ENCODE measurements at regions not wholly inside any gene's neighbourhood (a gene's known extent, or its start where the extent isn't known, plus 50 kb on each side); places are given as distances from the start of the nearest gene placed in this dataset.

DNA sequence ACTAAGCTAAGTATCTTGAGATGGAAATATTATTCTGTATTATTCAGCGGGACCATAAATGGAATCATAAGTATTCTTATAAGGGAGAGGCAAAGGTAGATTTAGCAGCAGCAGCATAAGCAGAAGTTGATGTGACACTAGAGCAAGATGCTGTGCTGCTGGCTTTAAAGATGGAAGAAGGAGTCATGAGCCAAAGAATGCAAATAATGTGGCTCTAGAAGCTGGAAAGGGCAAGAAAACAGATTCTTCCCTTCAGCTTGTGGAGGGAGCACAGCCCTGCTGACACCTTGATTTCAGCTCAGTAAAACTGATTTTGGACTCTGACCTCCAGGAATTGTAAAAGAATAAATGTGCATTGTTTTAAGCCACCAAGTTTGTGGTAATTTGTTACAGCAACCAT lies 144.2 kb upstream of the ANKRD28 start:
- no peak overlapping the region for H3K27ac Mint-ChIP-seq
- peaks cover 7% of the 10 kb centered on the region in 2 donors for H3K9me3 Mint-ChIP-seq

DNA sequence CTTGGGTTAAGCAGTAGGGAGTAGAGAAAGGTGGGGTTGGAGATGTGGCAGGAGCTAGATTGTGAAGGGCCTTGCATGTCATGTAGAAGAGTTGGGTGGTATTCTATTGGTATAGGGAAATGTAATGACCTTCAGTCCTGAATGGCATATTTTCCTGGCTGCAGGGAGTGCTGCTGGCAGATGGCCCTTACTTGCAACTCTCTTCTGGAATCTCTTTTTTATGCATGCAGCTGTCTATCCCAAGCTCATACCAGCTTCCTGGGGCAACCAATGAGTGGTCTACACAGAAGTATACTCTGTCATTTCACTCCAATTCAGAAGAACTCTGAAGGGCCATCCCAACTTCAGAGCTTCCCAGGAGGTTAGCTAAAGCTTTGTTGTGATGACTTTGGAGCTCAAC lies 144.7 kb upstream of the ANKRD28 start:
- ATAC-seq (replicated peaks in 1 of 2) (no peak), DNase-seq (no peak)
- H3K4me3 Mint-ChIP-seq: no peak overlapping the region
- H3K9me3 Mint-ChIP-seq: peaks cover 7% of the 10 kb centered on the region in 2 donors
- H3K27ac Mint-ChIP-seq: no peak overlapping the region
- peaks cover 4% of the 10 kb centered on the region in 2 donors for H3K36me3 Mint-ChIP-seq (ENCODE audit: insufficient read depth in 2 of 2)
- H3K4me1 Mint-ChIP-seq (ENCODE audit: low read depth): no peaks in the 10 kb centered on the region
- no peaks in the 10 kb centered on the region for H3K27me3 Mint-ChIP-seq (ENCODE audit: low read depth)

More for the DNA sequence above, 144.2 kb upstream of the ANKRD28 start:
- no peaks in the 10 kb centered on the region for H3K4me1 Mint-ChIP-seq (ENCODE audit: low read depth)
- H3K27me3 Mint-ChIP-seq (ENCODE audit: low read depth): no peaks in the 10 kb centered on the region
- H3K36me3 Mint-ChIP-seq (ENCODE audit: insufficient read depth in 2 of 2): peaks cover 4% of the 10 kb centered on the region in 2 donors
- DNase-seq: no peak
- no peak overlapping the region for H3K4me3 Mint-ChIP-seq
- no peak for ATAC-seq (replicated peaks in 1 of 2)

DNA sequence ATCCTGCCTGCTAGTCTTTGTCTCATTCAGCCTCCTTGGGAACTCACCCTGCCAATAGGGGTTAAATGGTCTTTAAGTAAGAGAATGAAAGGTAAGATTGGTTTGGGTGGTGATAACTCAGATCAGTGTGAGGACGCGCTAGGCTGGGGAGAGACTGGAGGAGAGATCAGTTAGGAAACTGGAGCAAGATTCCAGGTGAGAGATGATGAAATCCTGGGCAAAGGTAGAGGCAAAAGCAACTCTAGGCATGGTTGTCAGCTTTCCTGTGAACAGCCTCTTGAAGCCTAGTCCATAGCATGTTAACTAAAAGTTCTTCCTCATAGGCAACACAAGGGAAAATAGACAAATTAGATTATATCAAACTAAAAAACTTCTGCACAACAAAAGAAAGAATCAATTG lies 145.2 kb upstream of the ANKRD28 start:
- Mint-ChIP-seq H3K4me3 (no peak overlapping the region), H3K4me1 (ENCODE audit: low read depth) (no peaks in the 10 kb centered on the region), H3K36me3 (ENCODE audit: insufficient read depth in 2 of 2) (peaks cover 4% of the 10 kb centered on the region in 2 donors), H3K9me3 (peaks cover 7% of the 10 kb centered on the region in 2 donors), H3K27ac (no peak overlapping the region), H3K27me3 (ENCODE audit: low read depth) (no peaks in the 10 kb centered on the region)
- no peak for DNase-seq
- no peak for ATAC-seq (replicated peaks in 1 of 2)

DNA sequence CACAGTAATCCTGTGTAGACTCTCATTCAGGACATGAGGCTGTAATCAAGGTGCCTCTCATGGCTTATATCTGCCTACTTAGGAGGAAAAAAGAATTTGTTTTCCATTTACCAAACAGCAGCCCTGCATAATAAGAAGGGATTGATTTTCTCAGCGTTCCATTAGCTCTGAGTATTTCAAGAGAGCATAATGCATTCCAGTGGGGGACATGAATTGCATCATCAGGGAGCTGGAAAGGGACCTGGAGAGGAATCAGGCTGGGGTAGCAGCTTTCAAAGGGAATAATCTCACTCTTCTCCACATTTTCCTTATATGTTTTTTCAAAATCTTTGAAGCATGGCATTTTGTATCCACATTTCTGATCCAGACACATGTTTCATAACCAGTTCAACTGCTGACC lies 150.6 kb upstream of the ANKRD28 start:
- Mint-ChIP-seq H3K4me3 (no peak overlapping the region), H3K4me1 (ENCODE audit: low read depth) (no peaks in the 10 kb centered on the region), H3K27ac (no peak overlapping the region), H3K9me3 (peaks cover 2 to 3% of the 10 kb centered on the region in 2 donors), H3K36me3 (ENCODE audit: insufficient read depth in 2 of 2) (no peaks in the 10 kb centered on the region), H3K27me3 (ENCODE audit: low read depth) (no peaks in the 10 kb centered on the region)
- DNase-seq: no peak
- ATAC-seq (replicated peaks in 1 of 2): no peak

DNA sequence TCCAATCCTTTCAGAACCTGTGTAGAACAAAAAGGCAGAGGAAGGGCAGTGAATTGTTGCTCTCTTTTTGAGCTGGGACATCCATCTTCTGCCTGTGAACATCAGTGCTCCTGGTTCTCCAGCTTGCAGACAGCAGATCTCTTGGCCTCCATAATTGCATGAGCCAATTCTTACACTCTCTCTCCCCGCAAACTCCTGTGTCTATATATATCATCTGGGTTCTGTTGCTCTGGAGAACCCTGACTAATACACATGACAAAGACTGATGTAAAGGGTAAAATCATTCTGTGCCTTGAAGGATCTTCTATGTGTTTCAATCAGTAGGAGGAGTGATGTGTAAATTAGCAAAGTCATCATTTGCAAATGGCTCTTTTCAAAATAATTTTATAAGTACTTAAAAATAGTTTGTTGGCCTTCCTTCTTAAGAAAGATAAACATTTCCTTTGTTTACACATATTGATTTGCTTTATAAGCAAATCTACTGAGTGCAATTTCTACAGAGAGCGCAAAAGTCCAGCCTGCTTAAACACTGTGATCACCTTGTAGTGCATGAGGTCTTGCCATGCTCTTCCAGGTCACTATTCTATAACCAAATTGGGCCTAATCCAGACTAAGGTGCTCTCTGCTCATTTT lies 154.9 kb upstream of the ANKRD28 start:
- no peaks in the 10 kb centered on the region for H3K9me3 Mint-ChIP-seq
- H3K27ac Mint-ChIP-seq: no peak overlapping the region
- no peak overlapping the region for H3K4me3 Mint-ChIP-seq
- no peak for DNase-seq
- H3K27me3 Mint-ChIP-seq (ENCODE audit: low read depth): no peaks in the 10 kb centered on the region
- H3K4me1 Mint-ChIP-seq (ENCODE audit: low read depth): no peaks in the 10 kb centered on the region
- H3K36me3 Mint-ChIP-seq (ENCODE audit: insufficient read depth in 2 of 2): no peaks in the 10 kb centered on the region
- no peak for ATAC-seq (replicated peaks in 1 of 2)

DNA sequence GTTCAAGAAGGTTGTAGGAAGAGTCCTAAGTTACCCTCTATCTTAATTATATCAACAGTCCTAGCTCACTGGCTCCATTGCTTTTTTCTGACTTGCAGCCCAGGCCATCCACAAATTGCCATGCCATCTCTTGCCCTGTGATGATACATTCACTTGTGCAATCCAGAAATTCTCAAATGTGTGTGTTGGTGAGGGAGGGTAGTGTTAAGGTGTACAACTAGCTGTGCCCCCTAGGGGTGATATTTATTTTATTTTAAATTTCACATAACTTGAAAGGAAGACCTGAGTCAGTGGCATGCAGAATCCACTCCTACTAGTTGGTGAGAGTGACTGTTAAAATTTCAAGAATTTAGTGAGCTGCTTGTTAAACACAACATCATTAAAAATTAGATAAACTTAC lies 156.1 kb upstream of the ANKRD28 start:
- Mint-ChIP-seq H3K27ac (no peak overlapping the region), H3K9me3 (no peaks in the 10 kb centered on the region), H3K27me3 (ENCODE audit: low read depth) (no peaks in the 10 kb centered on the region), H3K4me3 (no peak overlapping the region), H3K36me3 (ENCODE audit: insufficient read depth in 2 of 2) (no peaks in the 10 kb centered on the region), H3K4me1 (ENCODE audit: low read depth) (no peaks in the 10 kb centered on the region)
- peak in 1 of 2 donors; percentile 24 for ATAC-seq (replicated peaks in 1 of 2)
- DNase-seq: no peak

DNA sequence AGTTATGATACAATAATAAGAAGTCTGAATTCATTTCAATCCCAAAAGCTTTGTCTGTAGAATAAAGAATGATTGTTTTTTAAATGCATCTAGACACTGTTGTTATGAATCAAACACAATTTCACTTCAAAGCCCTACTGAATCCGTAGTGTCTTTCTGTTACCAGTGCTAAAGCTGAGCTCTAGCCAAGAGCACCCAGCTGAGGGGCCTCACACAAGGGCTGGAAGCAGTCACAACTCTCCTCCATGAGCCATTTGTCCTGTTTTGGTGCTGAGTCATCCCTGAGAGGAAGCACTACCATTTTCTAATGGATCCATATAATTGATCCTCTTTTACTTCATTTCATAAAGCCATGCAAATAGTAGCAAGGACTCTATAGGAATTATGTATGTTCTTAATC lies 158.2 kb upstream of the ANKRD28 start:
- no peak overlapping the region for H3K4me3 Mint-ChIP-seq
- H3K27me3 Mint-ChIP-seq (ENCODE audit: low read depth): no peaks in the 10 kb centered on the region
- H3K36me3 Mint-ChIP-seq (ENCODE audit: insufficient read depth in 2 of 2): no peaks in the 10 kb centered on the region
- DNase-seq: no peak
- H3K9me3 Mint-ChIP-seq: no peaks in the 10 kb centered on the region
- H3K27ac Mint-ChIP-seq: no peak overlapping the region
- ATAC-seq (replicated peaks in 1 of 2): no peak
- H3K4me1 Mint-ChIP-seq (ENCODE audit: low read depth): no peaks in the 10 kb centered on the region

DNA sequence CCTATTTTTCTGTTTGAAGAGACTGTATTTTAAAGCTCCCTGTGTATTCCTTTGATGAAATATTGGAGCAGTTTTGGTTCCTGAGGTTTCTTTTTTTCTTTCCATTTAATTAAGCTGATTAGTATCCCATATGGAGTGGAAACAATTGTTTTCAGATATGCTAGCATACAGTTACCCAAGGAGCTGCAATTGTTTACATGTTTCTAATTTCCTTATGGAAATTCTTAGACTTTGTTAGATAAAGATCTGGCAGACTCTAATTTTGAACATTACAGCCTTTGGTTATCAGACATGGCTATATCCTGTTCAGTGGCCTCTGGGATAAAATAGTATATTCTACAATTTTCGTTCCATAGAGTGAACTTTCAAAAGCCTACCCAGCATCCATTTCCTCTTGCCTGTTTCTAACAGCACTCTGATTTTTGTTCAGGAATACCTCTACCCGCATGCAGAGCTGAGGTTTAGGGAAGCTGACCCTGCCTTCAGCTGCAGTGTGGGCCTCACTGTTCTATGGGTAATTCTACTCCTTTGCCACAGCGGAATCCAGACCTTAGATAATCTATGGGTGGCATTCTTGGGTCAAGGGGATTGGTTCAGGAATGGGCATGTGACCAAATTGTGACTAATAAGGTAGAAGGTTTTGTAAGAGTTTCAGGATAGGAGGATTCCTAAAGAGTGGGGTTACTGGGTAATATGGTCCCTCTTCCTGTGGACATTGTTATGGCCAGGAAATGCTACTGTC lies 161.1 kb upstream of the ANKRD28 start:
- DNase-seq (no peak), ATAC-seq (replicated peaks in 1 of 2) (no peak)
- no peak overlapping the region for H3K4me3 Mint-ChIP-seq
- no peaks in the 10 kb centered on the region for H3K4me1 Mint-ChIP-seq (ENCODE audit: low read depth)
- no peak overlapping the region for H3K27ac Mint-ChIP-seq
- H3K36me3 Mint-ChIP-seq (ENCODE audit: insufficient read depth in 2 of 2): no peaks in the 10 kb centered on the region
- H3K9me3 Mint-ChIP-seq: no peaks in the 10 kb centered on the region
- no peaks in the 10 kb centered on the region for H3K27me3 Mint-ChIP-seq (ENCODE audit: low read depth)

DNA sequence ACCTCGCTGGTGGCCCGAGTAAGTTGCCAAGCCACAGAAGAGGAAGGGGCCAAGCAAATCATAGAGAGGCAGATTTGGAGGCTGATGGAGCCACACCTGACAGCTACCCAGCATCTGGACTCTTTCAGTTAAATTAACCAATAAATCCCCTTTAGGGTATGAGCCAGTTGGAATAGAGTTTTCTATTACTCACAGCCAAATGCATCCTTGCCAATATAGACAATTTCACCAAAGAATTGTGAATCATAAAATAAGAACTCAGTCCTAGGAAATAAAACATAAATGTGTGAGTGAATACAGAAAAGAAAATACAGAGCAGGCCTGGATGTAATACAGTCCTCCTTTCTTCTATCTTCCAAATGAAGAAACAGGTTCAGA lies 161.6 kb upstream of the ANKRD28 start:
- no peaks in the 10 kb centered on the region for H3K36me3 Mint-ChIP-seq (ENCODE audit: insufficient read depth in 2 of 2)
- no peak for DNase-seq
- no peak overlapping the region for H3K4me3 Mint-ChIP-seq
- H3K27ac Mint-ChIP-seq: no peak overlapping the region
- H3K27me3 Mint-ChIP-seq (ENCODE audit: low read depth): no peaks in the 10 kb centered on the region
- no peak for ATAC-seq (replicated peaks in 1 of 2)
- H3K4me1 Mint-ChIP-seq (ENCODE audit: low read depth): no peaks in the 10 kb centered on the region
- no peaks in the 10 kb centered on the region for H3K9me3 Mint-ChIP-seq

DNA sequence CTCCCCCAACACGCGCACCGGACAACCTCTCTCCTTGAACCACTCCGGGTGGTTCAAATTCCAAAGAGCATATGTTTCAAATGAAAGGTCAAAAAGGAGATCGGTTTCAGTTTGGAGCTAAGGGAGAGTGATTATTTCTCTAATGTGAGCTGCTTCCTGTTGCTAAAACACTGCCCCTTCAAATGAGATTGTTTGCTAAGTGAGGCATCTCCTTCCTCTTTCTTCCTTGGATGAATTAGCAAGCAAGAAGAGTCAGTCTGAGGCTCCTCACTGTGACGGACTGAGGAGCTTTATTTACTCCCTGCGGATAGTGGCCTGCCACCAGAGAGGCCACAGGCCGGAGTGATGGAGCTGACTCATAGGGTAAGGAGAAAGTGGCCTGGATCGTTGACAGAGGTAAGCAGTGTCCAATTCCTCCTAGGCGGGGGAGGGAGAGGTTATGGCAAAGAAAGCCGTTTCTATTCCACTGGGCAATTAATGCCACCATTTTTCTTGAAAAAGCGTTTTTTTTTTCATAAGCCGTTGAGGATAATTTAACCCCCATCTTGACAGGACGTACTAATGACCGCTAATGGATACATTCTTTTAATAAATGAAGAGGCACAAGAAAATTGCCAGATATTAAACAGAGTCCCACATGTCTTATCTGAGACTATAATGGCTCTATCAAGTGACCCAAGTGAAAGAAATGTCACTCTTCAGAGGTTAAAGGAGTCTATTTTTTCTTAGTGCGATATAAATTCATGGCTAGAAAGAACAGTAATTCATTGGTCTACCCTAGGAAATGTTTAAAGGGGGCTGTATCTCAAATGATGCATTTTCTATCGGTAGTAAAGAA lies 167.0 kb upstream of the ANKRD28 start:
- Mint-ChIP-seq H3K4me1 (ENCODE audit: low read depth) (no peaks in the 10 kb centered on the region), H3K9me3 (no peaks in the 10 kb centered on the region), H3K27ac (no peak overlapping the region), H3K36me3 (ENCODE audit: insufficient read depth in 2 of 2) (no peaks in the 10 kb centered on the region), H3K27me3 (ENCODE audit: low read depth) (no peaks in the 10 kb centered on the region), H3K4me3 (no peak overlapping the region)
- ATAC-seq (replicated peaks in 1 of 2) (no peak), DNase-seq (no peak)

DNA sequence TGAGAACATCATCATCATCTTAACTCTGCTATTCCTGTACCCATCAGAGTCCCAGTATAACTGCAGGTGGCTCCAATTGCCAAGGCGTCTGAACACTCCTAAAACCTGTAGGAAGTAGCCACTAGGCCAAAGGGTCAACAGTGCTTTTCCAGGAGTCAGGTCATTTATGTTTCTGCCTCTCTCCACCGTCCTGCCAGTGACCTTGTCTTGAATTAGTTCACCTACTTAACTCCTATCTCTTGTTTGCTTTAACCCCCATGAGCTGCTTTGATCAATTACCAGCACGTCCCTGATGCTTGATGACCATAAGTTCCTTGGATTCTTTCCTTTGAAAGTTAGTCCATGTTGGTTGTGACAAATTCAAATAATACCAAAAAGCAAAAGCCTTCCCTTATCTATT lies 169.8 kb upstream of the ANKRD28 start:
- Mint-ChIP-seq H3K36me3 (ENCODE audit: insufficient read depth in 2 of 2) (no peaks in the 10 kb centered on the region), H3K4me3 (no peak overlapping the region), H3K4me1 (ENCODE audit: low read depth) (no peaks in the 10 kb centered on the region), H3K9me3 (peaks cover 0 to 1% of the 10 kb centered on the region in 2 donors), H3K27me3 (ENCODE audit: low read depth) (no peaks in the 10 kb centered on the region), H3K27ac (no peak overlapping the region)
- DNase-seq (no peak), ATAC-seq (replicated peaks in 1 of 2) (no peak)

DNA sequence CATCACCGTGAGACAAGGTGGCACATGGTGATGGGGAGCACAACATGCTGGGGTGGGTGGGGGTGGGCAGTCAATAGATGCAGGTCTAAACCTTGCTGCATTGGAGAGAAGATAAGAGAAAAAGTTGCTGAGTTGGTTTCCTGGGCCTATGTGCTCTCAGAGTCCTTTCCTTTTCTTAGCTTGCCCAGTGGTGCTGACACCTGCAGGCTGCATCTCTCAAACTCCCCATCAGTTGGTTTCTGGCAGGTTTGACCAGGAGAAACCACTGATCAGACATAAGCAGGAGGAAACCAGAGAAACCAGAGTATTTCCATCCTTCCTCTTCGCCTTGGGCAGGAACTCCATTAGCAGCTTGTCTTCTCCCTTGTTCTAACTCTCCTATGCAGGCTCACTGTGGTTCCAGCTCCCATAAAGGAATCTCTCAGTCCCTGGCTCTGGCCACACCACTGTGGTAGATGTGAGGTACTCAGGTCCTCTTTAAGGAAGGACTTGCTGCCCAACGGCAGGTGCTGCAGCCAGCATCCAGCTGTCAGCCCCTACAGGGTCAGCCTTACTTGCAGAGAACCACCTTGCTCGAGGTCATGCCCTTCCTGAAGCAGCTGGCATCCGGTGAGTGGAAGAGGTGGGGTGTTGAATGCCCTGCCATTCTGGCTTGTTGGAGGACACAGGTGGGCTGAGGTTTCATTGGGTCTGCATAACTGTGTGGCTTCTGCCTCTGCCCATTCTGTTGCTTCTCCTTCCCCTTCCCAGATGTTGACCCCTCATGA lies 172.3 kb upstream of the ANKRD28 start:
- H3K4me1 Mint-ChIP-seq (ENCODE audit: low read depth): no peaks in the 10 kb centered on the region
- no peaks in the 10 kb centered on the region for H3K36me3 Mint-ChIP-seq (ENCODE audit: insufficient read depth in 2 of 2)
- H3K27me3 Mint-ChIP-seq (ENCODE audit: low read depth): no peaks in the 10 kb centered on the region
- no peak overlapping the region for H3K27ac Mint-ChIP-seq
- DNase-seq (no peak), ATAC-seq (replicated peaks in 1 of 2) (no peak)
- no peak overlapping the region for H3K4me3 Mint-ChIP-seq
- peaks cover 0 to 1% of the 10 kb centered on the region in 2 donors for H3K9me3 Mint-ChIP-seq

DNA sequence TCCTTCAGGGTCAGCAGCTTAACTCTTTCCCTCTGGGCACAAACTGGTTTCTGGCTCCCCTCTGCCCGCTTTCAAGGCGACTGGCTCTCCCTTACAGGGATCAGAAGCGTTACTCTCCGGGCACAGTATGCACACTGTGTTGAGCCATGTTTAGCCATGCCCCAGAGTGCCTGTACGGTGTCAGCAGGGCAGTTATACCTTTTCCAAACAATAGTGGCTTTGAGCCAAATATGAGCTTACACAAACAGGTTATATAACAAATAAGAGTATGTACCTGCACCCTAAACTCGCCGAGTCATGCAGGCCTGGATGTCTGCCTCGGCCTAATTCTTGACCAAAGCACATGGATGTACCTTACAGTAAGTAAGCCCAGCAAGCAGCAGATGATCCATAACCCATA lies 175.6 kb upstream of the ANKRD28 start:
- no peak for ATAC-seq (replicated peaks in 1 of 2)
- no peak for DNase-seq
- Mint-ChIP-seq H3K36me3 (ENCODE audit: insufficient read depth in 2 of 2) (no peaks in the 10 kb centered on the region), H3K27me3 (ENCODE audit: low read depth) (no peaks in the 10 kb centered on the region), H3K4me1 (ENCODE audit: low read depth) (no peaks in the 10 kb centered on the region), H3K27ac (no peak overlapping the region), H3K4me3 (no peak overlapping the region), H3K9me3 (peaks cover 0 to 1% of the 10 kb centered on the region in 2 donors)
